Epithelial cell of esophagus (primary cell): ENCODE measurements at regions not wholly inside any gene's neighbourhood (a gene's known extent, or its start where the extent isn't known, plus 50 kb on each side); places are given as distances from the start of the nearest gene placed in this dataset.
"Not testable (repeated sequence)": the region's sequence is repeated elsewhere in the genome, so short reads cannot be mapped to it uniquely, and the experiment has no call there.

Source experiments
- DNase-seq: peaks from one replicate; pipeline ENCODE4 v3.0.0; 2010; ENCODE audit warnings: low read depth
- H3K4me3 ChIP-seq: 2 replicates; pipeline ENCODE4 v1.5.1; 2011; ENCODE audit warnings: mild to moderate bottlenecking, low read length, control low read depth
- CTCF ChIP-seq: IDR thresholded peaks from 2 replicates; pipeline ENCODE4 v1.5.1; 2011; ENCODE audit warnings: low read depth, mild to moderate bottlenecking, low read length, control low read depth, inconsistent platforms; ENCODE audit not compliant: insufficient read depth; ENCODE audit errors: missing control alignments

- TF ChIP-seq CTCF = no peak
- DNase-seq = no peak
- no peak overlapping the region for H3K4me3 ChIP-seq
These were observed 603.6 kb upstream of the DIPK2B start for GRCh38 chrX:45804276-45804675.

GRCh38 chrX:45803383-45803921 lies 602.8 kb upstream of the DIPK2B start:
- peak; percentile 90 for DNase-seq
- no peak for TF ChIP-seq CTCF
- H3K4me3 ChIP-seq = no peak overlapping the region

- H3K4me3 ChIP-seq = no peak overlapping the region
- TF ChIP-seq CTCF = peak; percentile 19
- peak; percentile 38 for DNase-seq
These were observed 600.9 kb upstream of the DIPK2B start for GRCh38 chrX:45801554-45801953.

- not testable (repeated sequence) for H3K4me3 ChIP-seq
- DNase-seq = peak; percentile 54
These were observed 600.2 kb upstream of the DIPK2B start for GRCh38 chrX:45800746-45801453.

- no peak overlapping the region for H3K4me3 ChIP-seq
- no peak for DNase-seq
- TF ChIP-seq CTCF = no peak
These were observed 598.9 kb upstream of the DIPK2B start for GRCh38 chrX:45799576-45799975.

GRCh38 chrX:45795546-45795945 lies 594.9 kb upstream of the DIPK2B start:
- DNase-seq = no peak
- no peak for TF ChIP-seq CTCF
- H3K4me3 ChIP-seq = no peak overlapping the region

GRCh38 chrX:45794995-45795337 lies 594.3 kb upstream of the DIPK2B start:
- no peak for DNase-seq
- no peak overlapping the region for H3K4me3 ChIP-seq
- TF ChIP-seq CTCF = no peak
